Activated CD8-positive, alpha-beta T cell treated with anti-CD3 and anti-CD28 coated beads, Interleukin-2, amount 10 ng/mL, durations not matched to agents 7 days and 5 days (primary cell): ENCODE measurements at regions not wholly inside any gene's neighbourhood (a gene's known extent, or its start where the extent isn't known, plus 50 kb on each side); places are given as distances from the start of the nearest gene placed in this dataset.

Source experiments
- ATAC-seq: fragments of 150-1000 bp; cut with Tn5 transposase; one replicate; pipeline ENCODE4 v1.10.0; 2021; ENCODE audit warnings: moderate library complexity
- CTCF ChIA-PET: fragments of 350-600 bp; sonication (Branson Sonifier 250); formaldehyde crosslinking; loops from one replicate; lab custom pipeline; 2021; ENCODE audit warnings: antibody characterized with exemption; lab: Charles Lee
- POLR2A ChIA-PET: fragments of 350-600 bp; sonication (Branson Sonifier 250); formaldehyde crosslinking; loops from one replicate; lab custom pipeline; 2021; ENCODE audit warnings: antibody characterized with exemption; lab: Charles Lee
- DNase-seq: peaks from one replicate; pipeline ENCODE4 v3.0.0-alpha.2; 2020
- H3K27ac Mint-ChIP-seq: one replicate; pipeline ENCODE4 v1.8.0; 2021; ENCODE audit warnings: mild to moderate bottlenecking, mixed read lengths
- H3K27me3 Mint-ChIP-seq: one replicate; pipeline ENCODE4 v1.8.0; 2021; ENCODE audit warnings: low read depth, mixed read lengths
- H3K36me3 Mint-ChIP-seq: one replicate; pipeline ENCODE4 v1.8.0; 2021; ENCODE audit warnings: low read depth, mixed read lengths
- H3K4me1 Mint-ChIP-seq: one replicate; pipeline ENCODE4 v1.8.0; 2021; ENCODE audit warnings: low read depth, mixed read lengths
- H3K4me3 Mint-ChIP-seq: one replicate; pipeline ENCODE4 v1.8.0; 2021; ENCODE audit warnings: mild to moderate bottlenecking, mixed read lengths
- H3K9me3 Mint-ChIP-seq: one replicate; pipeline ENCODE4 v1.8.0; 2022; ENCODE audit warnings: mixed read lengths; ENCODE audit not compliant: insufficient read depth

DNA sequence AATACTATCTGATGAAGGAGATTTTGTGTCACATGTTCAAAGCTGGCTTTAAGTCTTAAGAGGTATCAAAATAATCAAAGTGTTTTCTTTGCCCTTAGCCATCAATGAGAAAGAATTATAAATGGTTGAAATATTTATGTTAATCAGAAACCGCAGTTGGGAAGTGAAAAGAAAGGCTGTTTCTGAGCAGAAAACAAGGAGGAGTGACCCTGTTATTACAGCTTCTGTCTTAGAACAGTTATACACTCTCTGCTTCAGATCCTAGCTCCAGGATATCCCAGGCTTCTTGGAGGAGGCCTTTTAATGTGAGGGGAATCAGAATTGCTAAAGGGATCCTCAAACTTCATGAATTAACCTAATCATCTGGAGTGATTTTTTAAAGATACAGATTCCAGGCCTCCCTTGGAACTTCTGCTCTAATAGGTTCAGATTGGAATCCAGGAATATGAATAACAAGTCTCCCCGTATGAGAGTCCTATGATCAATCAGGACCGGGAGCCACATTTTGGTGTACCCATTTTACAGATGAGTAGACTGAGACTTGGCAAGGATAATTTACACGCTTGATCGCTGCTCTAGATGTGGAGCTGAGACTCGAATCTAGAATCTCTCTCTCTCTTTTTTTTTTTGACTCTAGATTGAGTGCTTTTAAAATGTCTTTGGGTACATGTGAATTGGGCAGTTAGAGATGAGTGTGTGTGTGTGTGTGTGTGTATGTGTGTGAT is 50.8 kb upstream of the JAG1 start:
- H3K4me3 Mint-ChIP-seq: no peak overlapping the region
- H3K27me3 Mint-ChIP-seq: peaks cover 10% of the 10 kb centered on the region
- H3K4me1 Mint-ChIP-seq: no peaks in the 10 kb centered on the region
- CTCF ChIA-PET: no interaction called here
- H3K36me3 Mint-ChIP-seq: no peaks in the 10 kb centered on the region
- ATAC-seq (no peak), DNase-seq (no peak)
- POLR2A ChIA-PET: no interaction called here
- H3K27ac Mint-ChIP-seq: no peak overlapping the region
- no peaks in the 10 kb centered on the region for H3K9me3 Mint-ChIP-seq

DNA sequence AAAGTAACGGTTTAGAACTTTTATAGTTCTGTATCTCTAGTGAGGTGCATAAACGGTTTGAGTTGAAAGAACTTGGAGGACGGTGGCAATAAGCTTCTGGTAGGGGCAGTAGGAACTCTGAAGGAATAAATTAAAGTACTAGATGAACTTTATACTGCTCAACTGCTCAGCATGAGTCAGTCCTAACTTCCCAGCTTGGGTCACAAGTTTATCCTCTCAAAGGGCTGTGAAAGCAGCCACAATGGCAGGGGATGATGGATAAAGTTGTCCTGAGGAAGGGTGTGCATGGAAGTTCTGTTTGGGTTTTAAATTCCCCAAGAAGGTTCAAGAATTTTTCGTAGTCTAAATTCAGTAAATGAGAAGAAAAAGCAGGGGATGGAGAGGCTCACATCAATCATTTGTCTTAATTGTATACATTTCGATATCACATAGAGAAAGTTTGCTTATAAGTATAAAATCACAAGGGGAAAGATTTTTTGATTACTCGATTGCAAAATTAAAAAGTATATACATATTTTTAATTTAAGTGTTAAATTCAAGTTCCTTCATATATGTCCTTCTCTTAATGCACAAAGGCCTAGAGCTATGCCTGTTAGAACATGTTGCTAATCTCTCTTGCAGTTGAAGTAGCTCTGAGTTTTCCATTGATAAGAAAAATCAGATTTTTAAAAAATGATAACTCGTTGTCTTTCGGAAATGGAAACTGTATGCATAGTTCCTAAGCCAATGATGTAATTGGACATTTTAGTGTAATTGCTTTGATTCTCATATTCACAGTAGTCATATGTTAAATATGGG is 55.3 kb upstream of the JAG1 start:
- ChIA-PET POLR2A (no interaction called here), CTCF (no interaction called here)
- H3K4me3 Mint-ChIP-seq: no peak overlapping the region
- H3K27me3 Mint-ChIP-seq: no peaks in the 10 kb centered on the region
- H3K36me3 Mint-ChIP-seq: no peaks in the 10 kb centered on the region
- no peak for DNase-seq
- no peak overlapping the region for H3K27ac Mint-ChIP-seq
- H3K4me1 Mint-ChIP-seq: peaks cover 3% of the 10 kb centered on the region
- H3K9me3 Mint-ChIP-seq: no peaks in the 10 kb centered on the region
- no peak for ATAC-seq

DNA sequence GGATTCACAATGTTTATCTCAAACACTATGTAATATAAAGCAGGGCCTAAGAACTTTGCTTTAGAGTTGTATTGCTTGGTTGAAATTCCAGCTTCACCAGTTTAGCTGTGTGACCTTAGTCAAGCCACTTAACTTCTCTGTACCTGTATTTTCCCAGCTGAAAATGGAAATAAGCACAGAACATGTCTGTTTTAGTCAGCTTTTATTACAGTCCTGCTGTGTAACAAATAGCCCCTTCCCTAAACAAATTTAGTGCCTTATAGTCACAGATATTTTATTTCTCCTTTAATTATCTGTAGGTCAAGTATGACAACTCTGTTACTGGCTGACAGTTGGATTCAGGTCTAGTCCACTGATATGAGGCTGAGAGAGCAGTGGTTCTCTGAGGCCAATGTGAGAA is 56.0 kb upstream of the JAG1 start:
- DNase-seq (no peak), ATAC-seq (no peak)
- ChIA-PET CTCF (no interaction called here), POLR2A (no interaction called here)
- Mint-ChIP-seq H3K36me3 (no peaks in the 10 kb centered on the region), H3K9me3 (no peaks in the 10 kb centered on the region), H3K27ac (no peak overlapping the region), H3K4me1 (peaks cover 3% of the 10 kb centered on the region), H3K27me3 (no peaks in the 10 kb centered on the region), H3K4me3 (no peak overlapping the region)

GRCh38 chr20:10730629-10731183 is 56.9 kb upstream of the JAG1 start:
- H3K9me3 Mint-ChIP-seq: no peaks in the 10 kb centered on the region
- no peak overlapping the region for H3K4me3 Mint-ChIP-seq
- ChIA-PET POLR2A (no interaction called here), CTCF (no interaction called here)
- no peak for ATAC-seq
- no peak for DNase-seq
- H3K4me1 Mint-ChIP-seq: peaks cover 3% of the 10 kb centered on the region
- no peak overlapping the region for H3K27ac Mint-ChIP-seq
- no peaks in the 10 kb centered on the region for H3K36me3 Mint-ChIP-seq
- H3K27me3 Mint-ChIP-seq: no peaks in the 10 kb centered on the region

- no peaks in the 10 kb centered on the region for H3K9me3 Mint-ChIP-seq
- H3K4me1 Mint-ChIP-seq: peaks cover 3% of the 10 kb centered on the region
- DNase-seq (no peak), ATAC-seq (no peak)
- no peak overlapping the region for H3K27ac Mint-ChIP-seq
- H3K27me3 Mint-ChIP-seq: no peaks in the 10 kb centered on the region
- H3K4me3 Mint-ChIP-seq: no peak overlapping the region
- ChIA-PET POLR2A (no interaction called here), CTCF (no interaction called here)
- H3K36me3 Mint-ChIP-seq: no peaks in the 10 kb centered on the region
These were observed 57.6 kb upstream of the JAG1 start for GRCh38 chr20:10731190-10731965.

GRCh38 chr20:10733122-10733521 is 59.3 kb upstream of the JAG1 start:
- CTCF ChIA-PET: no interaction called here
- peaks cover 3% of the 10 kb centered on the region for H3K4me1 Mint-ChIP-seq

DNA sequence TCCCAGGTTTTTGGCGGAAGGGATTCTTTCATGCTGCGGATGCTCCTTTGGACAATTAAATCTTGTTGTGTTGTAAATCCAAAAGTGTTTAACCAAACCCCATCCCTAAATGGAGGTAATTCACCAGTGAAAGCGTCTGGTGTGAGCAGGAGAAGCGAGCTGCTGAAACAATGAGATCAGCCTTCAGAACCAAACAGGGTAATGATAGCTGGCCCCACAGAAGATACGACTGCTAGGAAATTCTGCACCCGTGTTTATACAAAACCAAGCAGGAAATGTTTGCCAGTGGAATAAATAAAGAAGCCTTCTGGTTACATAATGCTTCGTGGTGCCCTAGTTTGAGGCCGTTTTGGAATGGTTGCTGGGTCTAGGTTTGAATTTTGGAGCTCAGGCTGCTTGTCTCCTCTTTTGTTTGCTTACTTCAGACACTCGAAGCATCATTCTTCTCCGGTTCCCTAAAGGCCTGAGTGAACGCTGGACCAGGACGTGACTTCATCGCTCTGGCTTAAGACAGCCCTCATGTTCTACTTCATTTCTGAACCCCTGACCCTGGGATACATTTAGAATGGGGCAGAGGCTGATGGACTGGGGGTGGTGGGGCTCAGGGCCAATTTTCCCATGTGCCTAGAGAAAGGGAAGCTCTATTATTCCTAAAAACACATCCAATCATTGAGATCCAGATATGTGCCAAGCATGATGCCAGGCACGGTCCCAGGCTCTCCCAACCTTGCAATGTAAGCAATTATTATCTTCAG is 61.6 kb upstream of the JAG1 start:
- no peaks in the 10 kb centered on the region for H3K36me3 Mint-ChIP-seq

More at GRCh38 chr20:10733122-10733521, 59.3 kb upstream of the JAG1 start:
- no peak for DNase-seq
- no peaks in the 10 kb centered on the region for H3K9me3 Mint-ChIP-seq
- no peak overlapping the region for H3K27ac Mint-ChIP-seq
- H3K36me3 Mint-ChIP-seq: no peaks in the 10 kb centered on the region
- H3K4me3 Mint-ChIP-seq: no peak overlapping the region
- ATAC-seq: no peak
- POLR2A ChIA-PET: no interaction called here
- H3K27me3 Mint-ChIP-seq: no peaks in the 10 kb centered on the region

DNA sequence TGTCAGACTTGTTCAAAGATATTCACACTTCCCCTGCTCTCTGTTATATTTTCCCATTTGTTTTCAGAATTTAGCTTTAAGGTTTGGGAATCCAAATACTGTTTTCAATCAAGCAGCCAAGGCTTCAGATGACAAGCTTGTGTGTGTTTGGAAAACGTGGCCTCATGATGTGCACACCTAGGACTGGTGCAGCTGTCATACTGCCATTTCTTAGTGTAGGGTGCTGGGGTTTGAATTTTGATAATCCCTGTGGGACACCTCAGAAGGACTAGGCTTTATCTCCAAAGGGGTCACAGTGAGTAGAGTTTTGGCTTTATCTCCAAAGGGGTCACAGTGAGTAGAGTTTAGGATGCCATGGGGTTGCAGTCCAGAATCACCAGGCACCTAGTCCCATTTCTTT is 65.3 kb upstream of the JAG1 start:
- ATAC-seq: no peak
- CTCF ChIA-PET: no interaction called here
- no peak for DNase-seq
- H3K27ac Mint-ChIP-seq: no peak overlapping the region
- H3K9me3 Mint-ChIP-seq: no peaks in the 10 kb centered on the region
- H3K27me3 Mint-ChIP-seq: peaks cover 7% of the 10 kb centered on the region
- no peaks in the 10 kb centered on the region for H3K4me1 Mint-ChIP-seq
- H3K4me3 Mint-ChIP-seq: no peak overlapping the region
- POLR2A ChIA-PET: no interaction called here
- no peaks in the 10 kb centered on the region for H3K36me3 Mint-ChIP-seq

More for the DNA sequence above, 61.6 kb upstream of the JAG1 start:
- Mint-ChIP-seq H3K27me3 (peaks cover 5% of the 10 kb centered on the region), H3K27ac (no peak overlapping the region), H3K4me1 (peaks cover 3% of the 10 kb centered on the region), H3K9me3 (no peaks in the 10 kb centered on the region), H3K4me3 (no peak overlapping the region)
- no peak for DNase-seq
- CTCF ChIA-PET: no interaction called here
- POLR2A ChIA-PET: no interaction called here
- no peak for ATAC-seq

GRCh38 chr20:10739566-10739965 is 65.8 kb upstream of the JAG1 start:
- ChIA-PET CTCF (no interaction called here), POLR2A (no interaction called here)
- Mint-ChIP-seq H3K27ac (no peak overlapping the region), H3K36me3 (no peaks in the 10 kb centered on the region), H3K4me3 (no peak overlapping the region), H3K27me3 (peaks cover 7% of the 10 kb centered on the region), H3K9me3 (no peaks in the 10 kb centered on the region), H3K4me1 (no peaks in the 10 kb centered on the region)
- DNase-seq (no peak), ATAC-seq (no peak)

GRCh38 chr20:10741060-10741459 is 67.3 kb upstream of the JAG1 start:
- CTCF ChIA-PET: no interaction called here
- Mint-ChIP-seq H3K4me3 (no peak overlapping the region), H3K27ac (no peak overlapping the region), H3K4me1 (no peaks in the 10 kb centered on the region), H3K9me3 (no peaks in the 10 kb centered on the region), H3K27me3 (peaks cover 7% of the 10 kb centered on the region), H3K36me3 (no peaks in the 10 kb centered on the region)
- DNase-seq (no peak), ATAC-seq (no peak)
- POLR2A ChIA-PET: no interaction called here

DNA sequence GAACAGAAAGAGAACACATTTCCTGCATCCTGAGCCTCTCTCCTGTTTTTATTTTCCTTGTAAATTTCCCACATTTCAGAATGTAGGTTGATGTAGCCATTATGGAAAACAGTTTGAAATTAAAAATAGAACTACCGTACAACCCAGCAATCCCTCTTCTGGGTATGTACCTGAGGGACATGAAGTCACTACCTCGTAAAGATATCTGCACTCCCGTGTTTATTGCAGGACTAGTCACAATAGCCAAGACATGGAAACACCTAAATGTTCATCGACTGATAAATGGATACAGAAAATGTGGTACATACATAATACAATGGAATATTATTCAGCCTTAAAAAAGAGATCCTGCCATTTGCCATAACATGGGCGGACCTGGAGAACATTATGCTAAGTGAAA is 72.0 kb upstream of the JAG1 start:
- POLR2A ChIA-PET: no interaction called here
- peaks cover 2% of the 10 kb centered on the region for H3K27me3 Mint-ChIP-seq
- no peaks in the 10 kb centered on the region for H3K9me3 Mint-ChIP-seq
- H3K4me3 Mint-ChIP-seq: no peak overlapping the region
- ATAC-seq (no peak), DNase-seq (no peak)
- CTCF ChIA-PET: interaction anchor here (0.6 kb wide), 1 partner anchor 64 kb away, joined by 3 read pairs; no protein-coding TSS in a partner anchor
- no peak overlapping the region for H3K27ac Mint-ChIP-seq
- no peaks in the 10 kb centered on the region for H3K4me1 Mint-ChIP-seq
- no peaks in the 10 kb centered on the region for H3K36me3 Mint-ChIP-seq
